Natural killer cell (primary cell): ENCODE measurements at regions not wholly inside any gene's neighbourhood (a gene's known extent, or its start where the extent isn't known, plus 50 kb on each side); places are given as distances from the start of the nearest gene placed in this dataset.

Experiments used
- ATAC-seq, 3 donors: fragments of 150-1000 bp in 2 of 3; fragments of 200-7000 bp in 1 of 3; cut with Tn5 transposase; 1 replicate in 1 of 3; 2 replicates in 2 of 3; pipeline ENCODE4 v1.10.0; 2021; ENCODE audit warnings: mild to moderate bottlenecking in 2 of 3, moderate library complexity in 2 of 3
- DNase-seq, 2 donors: peaks; one replicate each; pipeline versions ENCODE4 v3.0.0 to v3.0.0-alpha.2; 2013 to 2021; ENCODE audit warnings: mixed read lengths in 1 of 2
- H3K27ac ChIP-seq: one replicate; pipeline ENCODE4 v1.5.1; 2013; ENCODE audit warnings: mild to moderate bottlenecking, low read length
- H3K27me3 ChIP-seq: one replicate; pipeline ENCODE4 v1.6.1; 2013; ENCODE audit warnings: low read length; ENCODE audit not compliant: control insufficient read depth, insufficient read depth
- H3K36me3 ChIP-seq: one replicate; pipeline ENCODE4 v1.6.1; 2013; ENCODE audit warnings: low read length; ENCODE audit not compliant: control insufficient read depth, insufficient read depth
- H3K4me1 ChIP-seq: one replicate; pipeline ENCODE4 v1.6.1; 2013; ENCODE audit warnings: low read length; ENCODE audit not compliant: control insufficient read depth, insufficient read depth
- H3K4me3 ChIP-seq: one replicate; pipeline ENCODE4 v1.5.1; 2013; ENCODE audit warnings: low read length
- H3K9me3 ChIP-seq: one replicate; pipeline ENCODE4 v1.6.1; 2013; ENCODE audit warnings: low read length; ENCODE audit not compliant: control insufficient read depth, insufficient read depth
- H3K27ac Mint-ChIP-seq, 2 donors: one replicate each; pipeline ENCODE4 v1.8.0; 2022; ENCODE audit warnings: mild to moderate bottlenecking in 2 of 2, mixed read lengths in 2 of 2, moderate library complexity in 1 of 2
- H3K27me3 Mint-ChIP-seq, 2 donors: one replicate each; pipeline ENCODE4 v1.8.0; 2022; ENCODE audit warnings: low read depth in 2 of 2, mixed read lengths in 2 of 2
- H3K36me3 Mint-ChIP-seq: one replicate; pipeline ENCODE4 v1.8.0; 2022; ENCODE audit warnings: mixed read lengths
- H3K4me1 Mint-ChIP-seq, 2 donors: one replicate each; pipeline ENCODE4 v1.8.0; 2022; ENCODE audit warnings: mixed read lengths in 2 of 2
- H3K4me3 Mint-ChIP-seq: one replicate; pipeline ENCODE4 v1.8.0; 2022; ENCODE audit warnings: mild to moderate bottlenecking, moderate library complexity, mixed read lengths
- H3K9me3 Mint-ChIP-seq, 2 donors: one replicate each; pipeline ENCODE4 v1.8.0; 2022; ENCODE audit warnings: mixed read lengths in 2 of 2
- WGBS: methylation state at CpG from one replicate; pipeline ENCODE4 v1.1.7; 2013; ENCODE audit warnings: missing lambda C conversion rate; ENCODE audit not compliant: insufficient coverage; 5-methylcytosine and 5-hydroxymethylcytosine counted together
- intact Hi-C: fragments of 100-400 bp; cut with micrococcal nuclease; formaldehyde crosslinking; loops from one replicate; pipeline ENCODE4 v1.14.2; 2022
- TF ChIP-seq, protein P1 (sequence below): fragments of 200-600 bp; IDR thresholded peaks from one replicate; pipeline ENCODE4 v1.8.0; 2022; ENCODE audit warnings: antibody characterized with exemption

DNA sequence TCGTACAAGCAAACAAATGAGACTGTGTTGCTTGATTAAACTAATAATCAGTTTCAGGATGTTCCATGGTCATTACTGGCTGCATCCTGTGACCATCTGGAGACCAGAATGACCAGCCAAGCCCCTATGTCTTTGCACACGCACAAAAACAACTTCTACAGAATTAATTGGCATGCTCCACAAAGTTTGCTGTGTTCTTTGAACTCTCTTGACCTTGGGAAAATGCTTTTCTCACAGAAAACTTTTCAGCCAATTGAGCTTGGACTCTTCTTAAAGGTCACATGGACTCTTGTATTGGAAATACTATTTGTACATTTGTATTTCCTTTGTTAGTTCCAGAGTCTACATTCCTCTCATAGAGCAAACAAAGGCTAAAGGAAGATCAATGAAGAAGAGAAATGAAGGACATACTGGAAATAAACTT lies 147.8 kb downstream of the ARRDC3 start:
- H3K27ac Mint-ChIP-seq, result no peak overlapping the region
- peaks cover 0 to 7% of the 10 kb centered on the region in 2 donors for H3K27me3 Mint-ChIP-seq
- H3K4me3 Mint-ChIP-seq, result no peak overlapping the region
- H3K4me3 ChIP-seq, result no peak overlapping the region
- no peak for DNase-seq
- H3K36me3 Mint-ChIP-seq, result no peaks in the 10 kb centered on the region
- 100% methylated on average over 2 of the region's 2 CpGs for WGBS
- no peak overlapping the region for H3K27ac ChIP-seq
- no peaks in the 10 kb centered on the region for H3K4me1 ChIP-seq
- H3K36me3 ChIP-seq, result no peaks in the 10 kb centered on the region
- intact Hi-C loops, result no loop called here
- H3K27me3 ChIP-seq, result no peaks in the 10 kb centered on the region
- H3K9me3 ChIP-seq, result no peaks in the 10 kb centered on the region
- no peaks in the 10 kb centered on the region for H3K4me1 Mint-ChIP-seq
- no peaks in the 10 kb centered on the region for H3K9me3 Mint-ChIP-seq
- TF ChIP-seq, protein P1, sequence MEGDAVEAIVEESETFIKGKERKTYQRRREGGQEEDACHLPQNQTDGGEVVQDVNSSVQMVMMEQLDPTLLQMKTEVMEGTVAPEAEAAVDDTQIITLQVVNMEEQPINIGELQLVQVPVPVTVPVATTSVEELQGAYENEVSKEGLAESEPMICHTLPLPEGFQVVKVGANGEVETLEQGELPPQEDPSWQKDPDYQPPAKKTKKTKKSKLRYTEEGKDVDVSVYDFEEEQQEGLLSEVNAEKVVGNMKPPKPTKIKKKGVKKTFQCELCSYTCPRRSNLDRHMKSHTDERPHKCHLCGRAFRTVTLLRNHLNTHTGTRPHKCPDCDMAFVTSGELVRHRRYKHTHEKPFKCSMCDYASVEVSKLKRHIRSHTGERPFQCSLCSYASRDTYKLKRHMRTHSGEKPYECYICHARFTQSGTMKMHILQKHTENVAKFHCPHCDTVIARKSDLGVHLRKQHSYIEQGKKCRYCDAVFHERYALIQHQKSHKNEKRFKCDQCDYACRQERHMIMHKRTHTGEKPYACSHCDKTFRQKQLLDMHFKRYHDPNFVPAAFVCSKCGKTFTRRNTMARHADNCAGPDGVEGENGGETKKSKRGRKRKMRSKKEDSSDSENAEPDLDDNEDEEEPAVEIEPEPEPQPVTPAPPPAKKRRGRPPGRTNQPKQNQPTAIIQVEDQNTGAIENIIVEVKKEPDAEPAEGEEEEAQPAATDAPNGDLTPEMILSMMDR, result no peak
- no peak for ATAC-seq

DNA sequence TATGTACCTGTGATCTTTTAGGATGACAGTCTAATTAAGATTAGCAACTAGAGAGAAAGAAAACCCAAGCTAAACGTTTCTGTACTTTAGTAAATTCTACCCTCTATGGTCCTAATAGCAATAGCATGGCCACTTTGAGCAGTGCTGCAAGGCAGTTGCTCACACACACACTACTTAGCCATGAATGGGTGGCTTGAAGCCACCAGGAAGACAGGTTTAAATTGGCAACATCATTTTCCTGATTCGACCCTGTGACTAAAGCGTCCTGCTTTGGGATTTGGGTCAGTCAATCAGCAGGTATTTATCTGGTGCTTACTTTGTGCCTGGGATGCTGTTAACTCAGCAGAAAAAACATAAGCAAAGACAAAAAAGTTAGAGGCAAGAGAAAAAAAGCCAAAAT lies 150.6 kb downstream of the ARRDC3 start:
- Mint-ChIP-seq H3K27ac (no peak overlapping the region), H3K9me3 (no peaks in the 10 kb centered on the region), H3K36me3 (no peaks in the 10 kb centered on the region), H3K4me3 (no peak overlapping the region), H3K27me3 (peaks cover 0 to 4% of the 10 kb centered on the region in 2 donors), H3K4me1 (no peaks in the 10 kb centered on the region)
- 94% methylated on average over 3 of the region's 3 CpGs for WGBS
- H3K36me3 ChIP-seq, result no peaks in the 10 kb centered on the region
- no peak overlapping the region for H3K27ac ChIP-seq
- no peaks in the 10 kb centered on the region for H3K9me3 ChIP-seq
- intact Hi-C loops, result no loop called here
- no peak overlapping the region for H3K4me3 ChIP-seq
- DNase-seq (no peak), ATAC-seq (no peak)
- H3K27me3 ChIP-seq, result no peaks in the 10 kb centered on the region
- H3K4me1 ChIP-seq, result no peaks in the 10 kb centered on the region
- TF ChIP-seq, protein P1, result no peak

DNA sequence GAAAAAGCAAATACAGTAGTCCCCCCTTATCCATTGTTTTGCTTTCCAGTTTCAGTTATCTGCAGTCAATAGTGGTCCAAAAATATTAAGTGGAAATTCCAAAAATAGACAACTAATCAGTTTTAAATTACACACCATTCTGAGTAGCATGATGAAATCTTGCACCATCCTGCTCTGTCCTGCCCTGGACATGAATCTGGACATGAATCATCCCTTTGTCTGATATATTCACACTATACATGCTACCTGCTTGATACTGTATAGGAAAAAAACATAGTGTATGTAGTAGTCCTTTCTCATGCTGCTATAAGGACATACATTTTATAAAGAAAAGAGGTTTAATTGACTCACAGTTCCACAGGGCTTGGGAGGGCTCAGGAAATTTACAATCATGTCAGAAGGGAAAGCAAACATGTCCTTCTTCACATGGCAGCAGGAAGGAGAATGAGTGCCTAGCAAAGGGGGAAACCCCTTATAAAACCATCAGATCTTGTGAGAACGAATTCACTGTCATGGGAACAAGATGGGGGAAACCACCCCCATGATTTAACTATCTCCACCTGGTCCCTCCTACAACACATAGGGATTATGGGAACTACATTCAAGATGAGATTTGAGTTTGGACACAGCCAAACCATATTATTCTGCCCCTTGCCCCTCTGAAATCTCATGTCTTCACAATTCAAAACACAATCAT lies 153.9 kb downstream of the ARRDC3 start:
- intact Hi-C loops, result no loop called here
- ATAC-seq (no peak), DNase-seq (no peak)
- Mint-ChIP-seq H3K27ac (no peak overlapping the region), H3K27me3 (peaks cover 4 to 11% of the 10 kb centered on the region in 2 donors), H3K4me1 (no peaks in the 10 kb centered on the region), H3K4me3 (no peak overlapping the region), H3K9me3 (no peaks in the 10 kb centered on the region), H3K36me3 (no peaks in the 10 kb centered on the region)
- no peaks in the 10 kb centered on the region for H3K27me3 ChIP-seq
- H3K9me3 ChIP-seq, result no peaks in the 10 kb centered on the region
- no peak overlapping the region for H3K4me3 ChIP-seq
- 67% methylated on average over 1 of the region's 1 CpG for WGBS
- TF ChIP-seq, protein P1, result no peak
- no peaks in the 10 kb centered on the region for H3K4me1 ChIP-seq
- no peak overlapping the region for H3K27ac ChIP-seq
- H3K36me3 ChIP-seq, result no peaks in the 10 kb centered on the region

DNA sequence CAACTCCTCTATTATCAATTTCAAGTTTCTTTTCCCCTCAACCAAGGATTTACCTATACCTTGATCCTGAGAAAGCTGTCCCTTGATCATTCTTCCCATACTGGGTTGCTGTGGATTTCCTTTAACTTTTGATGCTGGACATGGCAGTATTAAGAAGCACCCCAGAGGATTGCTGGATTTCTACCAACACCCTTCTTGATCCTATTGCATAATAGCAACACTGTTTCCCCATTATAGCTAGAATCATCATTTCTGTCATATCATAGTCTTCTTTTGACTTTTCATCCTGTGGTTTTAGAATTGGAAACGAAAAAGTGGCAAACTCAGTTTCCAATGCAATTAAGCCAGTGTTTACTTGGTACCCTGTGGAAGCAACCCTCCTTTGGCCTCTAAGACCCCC lies 154.9 kb downstream of the ARRDC3 start:
- intact Hi-C loops, result no loop called here
- WGBS, result 78% methylated on average over 1 of the region's 1 CpG
- Mint-ChIP-seq H3K9me3 (no peaks in the 10 kb centered on the region), H3K4me3 (no peak overlapping the region), H3K36me3 (no peaks in the 10 kb centered on the region), H3K4me1 (no peaks in the 10 kb centered on the region), H3K27ac (no peak overlapping the region), H3K27me3 (peaks cover 4 to 13% of the 10 kb centered on the region in 2 donors)
- TF ChIP-seq, protein P1, result no peak
- Histone ChIP-seq H3K4me1 (no peaks in the 10 kb centered on the region), H3K4me3 (no peak overlapping the region), H3K27ac (no peak overlapping the region), H3K27me3 (no peaks in the 10 kb centered on the region), H3K36me3 (no peaks in the 10 kb centered on the region), H3K9me3 (no peaks in the 10 kb centered on the region)
- ATAC-seq (no peak), DNase-seq (no peak)
